GM13977 (cell line): ENCODE measurements at regions not wholly inside any gene's neighbourhood (a gene's known extent, or its start where the extent isn't known, plus 50 kb on each side); places are given as distances from the start of the nearest gene placed in this dataset.

ENCODE experiments used
- DNase-seq: peaks from one replicate; pipeline ENCODE4 v3.0.0; 2012; ENCODE audit warnings: low spot score
- in situ Hi-C: fragments of 300-500 bp; cut with MboI; formaldehyde crosslinking; loops from one replicate; pipeline ENCODE4 v1.12.0; 2022; ENCODE audit warnings: low sequenced_read_pairs, low pct_unique_long_range_greater_than_20kb, mixed read lengths, inconsistent platforms; ENCODE audit not compliant: unreplicated experiment
- TF ChIP-seq, protein P1 (sequence below): IDR thresholded peaks from 2 replicates; pipeline ENCODE4 v1.5.1; 2012; ENCODE audit warnings: mild to moderate bottlenecking, control low read depth; ENCODE audit not compliant: insufficient read depth; ENCODE audit errors: extremely low read depth, missing control alignments

DNA sequence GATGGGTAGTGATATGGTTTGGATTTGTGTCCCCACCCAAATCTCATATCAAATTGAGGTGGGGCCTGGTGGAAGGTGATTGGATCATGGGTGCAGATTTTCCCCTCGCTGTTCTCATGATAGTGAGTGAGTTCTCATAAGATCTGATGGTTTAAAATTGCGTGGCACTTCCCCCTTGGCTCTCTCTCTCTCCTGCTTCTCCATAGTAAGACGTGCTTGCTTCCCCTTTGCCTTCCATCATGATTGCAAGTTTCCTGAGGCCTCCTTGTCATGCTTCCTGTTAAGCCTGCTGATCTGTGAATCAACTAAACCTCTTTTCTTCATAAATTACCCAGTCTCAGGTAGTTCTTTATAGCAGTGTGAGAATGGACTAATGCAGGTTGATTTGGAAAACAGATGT, 223.2 kb upstream of the APCDD1 start:
- TF ChIP-seq, protein P1, sequence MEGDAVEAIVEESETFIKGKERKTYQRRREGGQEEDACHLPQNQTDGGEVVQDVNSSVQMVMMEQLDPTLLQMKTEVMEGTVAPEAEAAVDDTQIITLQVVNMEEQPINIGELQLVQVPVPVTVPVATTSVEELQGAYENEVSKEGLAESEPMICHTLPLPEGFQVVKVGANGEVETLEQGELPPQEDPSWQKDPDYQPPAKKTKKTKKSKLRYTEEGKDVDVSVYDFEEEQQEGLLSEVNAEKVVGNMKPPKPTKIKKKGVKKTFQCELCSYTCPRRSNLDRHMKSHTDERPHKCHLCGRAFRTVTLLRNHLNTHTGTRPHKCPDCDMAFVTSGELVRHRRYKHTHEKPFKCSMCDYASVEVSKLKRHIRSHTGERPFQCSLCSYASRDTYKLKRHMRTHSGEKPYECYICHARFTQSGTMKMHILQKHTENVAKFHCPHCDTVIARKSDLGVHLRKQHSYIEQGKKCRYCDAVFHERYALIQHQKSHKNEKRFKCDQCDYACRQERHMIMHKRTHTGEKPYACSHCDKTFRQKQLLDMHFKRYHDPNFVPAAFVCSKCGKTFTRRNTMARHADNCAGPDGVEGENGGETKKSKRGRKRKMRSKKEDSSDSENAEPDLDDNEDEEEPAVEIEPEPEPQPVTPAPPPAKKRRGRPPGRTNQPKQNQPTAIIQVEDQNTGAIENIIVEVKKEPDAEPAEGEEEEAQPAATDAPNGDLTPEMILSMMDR = no peak
- no peak for DNase-seq
- in situ Hi-C loops = no loop called here

DNA sequence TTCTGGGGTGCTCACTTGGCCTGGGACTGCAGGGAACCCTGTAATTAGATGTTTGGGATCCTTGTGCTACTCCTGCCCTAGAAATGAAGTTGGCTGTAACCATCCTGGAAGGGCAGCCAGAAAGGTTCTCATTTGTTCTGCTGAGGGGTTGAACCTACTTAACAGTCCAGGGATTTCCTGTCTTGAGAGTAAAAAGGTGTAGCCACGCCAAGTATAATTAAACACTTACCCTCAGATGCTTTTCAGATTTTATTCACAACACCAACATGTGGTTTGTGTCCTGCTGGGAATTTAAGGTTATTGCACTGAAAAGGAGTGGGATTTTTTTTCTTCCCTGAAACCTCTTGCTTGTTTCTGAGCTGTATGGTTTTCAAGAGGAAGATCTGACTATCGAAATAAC, 222.4 kb upstream of the APCDD1 start:
- in situ Hi-C loops = no loop called here
- TF ChIP-seq, protein P1 = no peak
- DNase-seq = no peak

DNA sequence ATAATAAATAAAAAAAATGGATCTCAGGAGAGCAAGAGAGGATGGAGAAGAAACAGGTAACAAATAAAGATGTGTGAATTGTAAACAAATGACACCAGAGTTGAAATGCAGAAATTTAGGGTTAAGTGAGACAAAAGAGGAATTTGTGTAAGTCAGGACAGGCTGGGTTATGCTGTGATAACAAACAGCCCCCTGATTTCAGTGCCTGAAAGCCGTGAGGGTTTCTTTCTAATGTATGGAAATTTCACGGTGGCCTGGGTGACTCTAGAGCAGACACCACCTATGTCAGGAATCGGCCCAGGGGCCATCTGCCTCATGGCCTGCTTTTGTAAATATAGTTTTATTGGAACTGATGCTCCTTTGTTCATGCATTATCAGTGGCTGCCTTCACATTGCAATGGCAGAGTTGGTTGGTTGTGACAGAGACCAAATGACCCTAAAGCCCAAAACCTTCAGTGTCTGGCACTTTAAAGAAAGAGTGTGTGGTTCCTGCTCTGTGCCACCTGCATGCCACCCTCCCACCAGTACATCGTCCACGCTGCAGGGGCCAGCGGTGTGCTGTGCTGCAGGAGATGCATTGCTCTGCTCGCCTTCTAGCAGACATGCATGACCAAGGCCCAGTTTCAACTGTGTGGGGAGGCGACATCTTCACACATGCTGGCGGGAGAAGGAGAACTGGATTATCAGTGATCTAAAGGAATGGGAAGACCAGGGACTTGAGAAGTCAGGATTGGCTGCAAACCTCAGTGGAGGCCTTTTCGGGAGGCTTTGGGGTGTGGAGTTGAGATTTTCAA, 221.2 kb upstream of the APCDD1 start:
- DNase-seq = no peak
- in situ Hi-C loops = no loop called here
- TF ChIP-seq, protein P1 = no peak

DNA sequence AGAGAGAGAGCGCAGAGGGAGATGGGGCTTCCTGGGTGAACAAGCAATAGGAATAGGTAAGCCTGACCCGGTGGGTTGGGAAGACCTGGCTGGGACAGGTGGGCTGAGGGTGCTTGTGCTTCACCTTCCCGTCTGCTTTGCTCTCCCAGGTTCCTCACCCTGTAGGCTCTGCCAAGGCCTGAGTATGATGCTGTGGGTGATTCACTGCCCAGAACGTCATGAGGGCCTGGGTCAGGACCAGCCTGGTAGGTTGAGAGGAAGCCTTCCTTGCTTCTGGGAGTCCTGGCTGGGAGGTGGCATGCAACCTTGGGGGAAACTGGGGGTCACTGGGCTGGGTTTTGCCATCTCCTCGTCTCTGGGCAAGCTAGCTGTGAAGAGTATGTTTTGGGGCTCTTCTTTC, 220.2 kb upstream of the APCDD1 start:
- TF ChIP-seq, protein P1 = no peak
- DNase-seq = no peak
- in situ Hi-C loops = no loop called here

DNA sequence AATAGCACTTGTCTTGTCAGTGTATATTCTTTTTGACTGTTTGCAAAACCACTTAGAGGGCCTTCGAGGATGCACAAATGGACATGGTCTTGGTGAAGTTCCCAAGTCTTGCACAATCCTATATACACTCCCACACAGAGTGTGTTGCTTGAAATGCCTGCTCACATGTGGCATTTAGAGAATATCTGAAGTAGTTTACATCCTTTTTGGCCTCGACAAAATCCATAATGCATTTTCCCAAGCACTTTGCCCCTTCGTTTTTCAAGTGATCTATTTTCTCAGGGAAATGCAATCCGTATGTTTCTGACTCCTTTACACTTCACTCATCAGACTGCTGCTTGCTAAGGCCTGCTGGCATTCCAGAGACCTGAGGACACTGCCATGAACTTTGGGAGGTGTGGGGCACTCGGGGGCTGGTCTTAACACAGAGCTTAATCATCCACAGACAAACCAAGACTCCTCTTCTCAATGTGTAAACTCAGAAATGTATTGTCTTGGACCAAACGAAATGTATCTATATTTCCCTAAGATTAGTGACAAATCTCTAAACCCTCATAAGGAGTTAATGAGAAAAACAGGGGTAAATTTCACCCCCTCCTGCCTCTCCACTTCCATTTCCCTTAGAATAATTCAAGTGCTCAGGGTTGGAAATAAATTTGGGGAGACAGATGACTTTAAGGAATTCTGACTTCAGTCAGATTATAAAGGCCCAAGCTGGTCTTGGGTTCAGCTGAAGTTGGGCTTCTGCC, 219.3 kb upstream of the APCDD1 start:
- DNase-seq = no peak
- in situ Hi-C loops = no loop called here
- TF ChIP-seq, protein P1 = no peak

DNA sequence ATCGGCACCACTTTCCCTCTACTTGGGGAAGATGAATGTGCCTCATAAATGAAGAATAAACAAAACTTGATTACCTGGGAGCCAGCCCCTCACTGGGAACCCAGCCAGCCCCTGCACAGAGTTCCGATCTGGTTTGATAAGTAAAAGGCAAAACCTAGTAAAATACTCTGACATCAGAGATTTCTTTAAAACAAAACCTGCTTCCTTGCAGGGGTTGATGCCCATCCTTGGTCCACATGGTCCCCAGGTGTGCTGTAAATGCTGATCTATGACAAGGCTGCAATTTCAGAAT, 218.8 kb upstream of the APCDD1 start:
- TF ChIP-seq, protein P1 = no peak
- in situ Hi-C loops = no loop called here
- DNase-seq = no peak
